B cell (primary cell): ENCODE measurements at regions not wholly inside any gene's neighbourhood (a gene's known extent, or its start where the extent isn't known, plus 50 kb on each side); places are given as distances from the start of the nearest gene placed in this dataset.

ENCODE experiments used
- ATAC-seq: fragments of 200-7000 bp; cut with Tn5 transposase; one replicate; pipeline ENCODE4 v1.10.0; 2021; ENCODE audit warnings: low read depth, mild to moderate bottlenecking, moderate number of reproducible peaks, moderate library complexity
- CTCF ChIA-PET: fragments of 350-600 bp; sonication (Branson Sonifier 250); formaldehyde crosslinking; loops from one replicate; lab custom pipeline; 2021; ENCODE audit warnings: antibody characterized with exemption, inconsistent platforms; lab: Charles Lee
- POLR2A ChIA-PET: fragments of 350-600 bp; sonication (Branson Sonifier 250); formaldehyde crosslinking; loops from one replicate; lab custom pipeline; 2021; ENCODE audit warnings: antibody characterized with exemption; lab: Charles Lee
- DNase-seq: peaks from one replicate; pipeline ENCODE4 v3.0.0; 2013
- H2AFZ ChIP-seq: 2 replicates; pipeline ENCODE4 v1.6.1; 2012; ENCODE audit warnings: mild to moderate bottlenecking, low read depth, low read length; ENCODE audit not compliant: insufficient read depth, poor library complexity, severe bottlenecking
- H3K27ac ChIP-seq, 2 donors: 1 replicate in 1 of 2; 2 replicates in 1 of 2; pipeline ENCODE4 v1.5.1; 2012 to 2013; ENCODE audit warnings: low read length in 2 of 2, mild to moderate bottlenecking in 2 of 2, moderate library complexity in 1 of 2
- H3K27me3 ChIP-seq, 4 experiments: fragments of 200-600 bp in 1 of 4; sonication (generic) in 1 of 4; replicated peaks in 1 of 4; 1 replicate in 2 of 4; 2 replicates in 2 of 4; pipeline versions ENCODE4 v1.6.1 to v1.7.0; 2013 to 2016; ENCODE audit warnings: low read length in 3 of 4, mild to moderate bottlenecking in 2 of 4, mixed read lengths in 1 of 4, moderate library complexity in 1 of 4; ENCODE audit not compliant: insufficient read depth in 4 of 4, control insufficient read depth in 3 of 4; ENCODE audit errors: control extremely low read depth in 1 of 4
- H3K36me3 ChIP-seq, 2 experiments: replicated peaks in 1 of 2; 1 replicate in 1 of 2; 2 replicates in 1 of 2; pipeline versions ENCODE4 v1.6.1 to v1.7.1; 2013; ENCODE audit warnings: low read length in 1 of 2; ENCODE audit not compliant: insufficient read depth in 2 of 2, control insufficient read depth in 1 of 2; ENCODE audit errors: control extremely low read depth in 1 of 2, extremely low read depth in 1 of 2
- H3K4me1 ChIP-seq, 2 donors: fragments of 200-600 bp in 1 of 2; sonication (generic) in 1 of 2; 1 replicate in 1 of 2; 2 replicates in 1 of 2; pipeline versions ENCODE4 v1.5.1 to v1.6.1; 2013 to 2017; ENCODE audit warnings: low read length in 2 of 2; ENCODE audit not compliant: control insufficient read depth in 2 of 2, insufficient read depth in 2 of 2
- H3K4me2 ChIP-seq: replicated peaks from 2 replicates; pipeline ENCODE3; 2012; ENCODE audit warnings: mild to moderate bottlenecking, low read depth, low read length; ENCODE audit not compliant: poor library complexity, severe bottlenecking
- H3K4me3 ChIP-seq, 5 experiments: fragments of 200-600 bp in 1 of 5; sonication (generic) in 1 of 5; 1 replicate in 3 of 5; 2 replicates in 2 of 5; pipeline versions ENCODE4 v1.5.1 to v1.7.0; 2011 to 2016; ENCODE audit warnings: low read length in 4 of 5, mild to moderate bottlenecking in 4 of 5, low read depth in 2 of 5, control low read depth in 1 of 5, moderate library complexity in 1 of 5; ENCODE audit not compliant: insufficient read depth in 1 of 5; ENCODE audit errors: control extremely low read depth in 1 of 5, extremely low read depth in 1 of 5
- H3K79me2 ChIP-seq: fragments of 200-600 bp; sonication (generic); one replicate; pipeline ENCODE4 v1.6.0; 2016; ENCODE audit warnings: low read length; ENCODE audit not compliant: control insufficient read depth, insufficient read depth
- H3K9ac ChIP-seq: fragments of 200-600 bp; sonication (generic); 2 replicates; pipeline ENCODE4 v1.6.1; 2017; ENCODE audit warnings: mild to moderate bottlenecking, low read length, moderate library complexity
- H3K9me3 ChIP-seq, 3 donors: one replicate each; pipeline versions ENCODE4 v1.6.1 to v1.7.1; 2013; ENCODE audit warnings: low read length in 2 of 3; ENCODE audit not compliant: control insufficient read depth in 2 of 3, insufficient read depth in 1 of 3; ENCODE audit errors: control extremely low read depth in 1 of 3
- H4K20me1 ChIP-seq: 2 replicates; pipeline ENCODE4 v1.6.0; 2012; ENCODE audit warnings: mild to moderate bottlenecking, low read length; ENCODE audit not compliant: insufficient read depth, control insufficient read depth, poor library complexity, severe bottlenecking
- H3K27ac Mint-ChIP-seq: one replicate; pipeline ENCODE4 v1.8.0; 2021; ENCODE audit warnings: mixed read lengths
- H3K27me3 Mint-ChIP-seq: one replicate; pipeline ENCODE4 v1.8.0; 2021; ENCODE audit warnings: mixed read lengths
- H3K4me1 Mint-ChIP-seq: one replicate; pipeline ENCODE4 v1.8.0; 2021; ENCODE audit warnings: mixed read lengths
- H3K4me3 Mint-ChIP-seq: one replicate; pipeline ENCODE4 v1.8.0; 2021; ENCODE audit warnings: mixed read lengths
- H3K9me3 Mint-ChIP-seq: one replicate; pipeline ENCODE4 v1.8.0; 2022; ENCODE audit warnings: mixed read lengths; ENCODE audit not compliant: insufficient read depth
- CTCF ChIP-seq: fragments of 200-600 bp; IDR thresholded peaks from one replicate; pipeline ENCODE4 v1.8.0; 2022; ENCODE audit warnings: antibody characterized with exemption, mild to moderate bottlenecking
- EZH2 ChIP-seq: IDR thresholded peaks from 2 replicates; pipeline ENCODE4 v1.6.1; 2012; ENCODE audit warnings: borderline replicate concordance, low read depth, mild to moderate bottlenecking, moderate library complexity, low read length; ENCODE audit not compliant: insufficient read depth, poor library complexity, severe bottlenecking
- WGBS: methylation state at CpG from one replicate; pipeline ENCODE4 v1.1.5; 2013; ENCODE audit warnings: missing lambda C conversion rate; ENCODE audit not compliant: insufficient coverage; 5-methylcytosine and 5-hydroxymethylcytosine counted together
- intact Hi-C: fragments of 100-400 bp; cut with micrococcal nuclease; formaldehyde crosslinking; loops from one replicate; pipeline ENCODE4 v1.10.0; 2022

GRCh38 chr2:64769392-64770044 is 115.8 kb upstream of the SERTAD2 start:
- Mint-ChIP-seq H3K9me3 (no peaks in the 10 kb centered on the region), H3K27ac (no peak overlapping the region), H3K27me3 (no peaks in the 10 kb centered on the region), H3K4me3 (no peak overlapping the region), H3K4me1 (peaks cover 21% of the 10 kb centered on the region)
- Histone ChIP-seq H4K20me1 (no peaks in the 10 kb centered on the region), H3K27ac (no peak overlapping the region), H3K4me1 (peaks cover 13% of the 10 kb centered on the region in 2 donors), H3K79me2 (no peaks in the 10 kb centered on the region), H2AFZ (no peak overlapping the region), H3K36me3 (no peaks in the 10 kb centered on the region), H3K4me2 (no peak overlapping the region), H3K9ac (no peak overlapping the region), H3K9me3 (peaks cover 0 to 3% (median 0%) of the 10 kb centered on the region in 3 donors), H3K4me3 (no peak overlapping the region), H3K27me3 (no peaks in the 10 kb centered on the region)
- ChIA-PET POLR2A (interaction anchor here (0.7 to 1.5 kb wide), 3 partner anchors 18 to 117 kb away, joined by 3 to 4 read pairs (median 3); partner anchors contain the start of gene SERTAD2), CTCF (interaction anchor here (1.3 to 1.8 kb wide), 2 partner anchors 117 to 123 kb away, joined by 3 to 6 read pairs; no protein-coding TSS in a partner anchor)
- no peak for ATAC-seq
- TF ChIP-seq EZH2 (no peak), CTCF (no peak)
- intact Hi-C loops, result loop anchor here (5.0 to 10.0 kb wide), 2 partner anchors 263 to 625 kb away; partner anchors contain the start of gene PELI1
- no peak for DNase-seq
- 96% methylated on average over 2 of the region's 6 CpGs for WGBS

DNA sequence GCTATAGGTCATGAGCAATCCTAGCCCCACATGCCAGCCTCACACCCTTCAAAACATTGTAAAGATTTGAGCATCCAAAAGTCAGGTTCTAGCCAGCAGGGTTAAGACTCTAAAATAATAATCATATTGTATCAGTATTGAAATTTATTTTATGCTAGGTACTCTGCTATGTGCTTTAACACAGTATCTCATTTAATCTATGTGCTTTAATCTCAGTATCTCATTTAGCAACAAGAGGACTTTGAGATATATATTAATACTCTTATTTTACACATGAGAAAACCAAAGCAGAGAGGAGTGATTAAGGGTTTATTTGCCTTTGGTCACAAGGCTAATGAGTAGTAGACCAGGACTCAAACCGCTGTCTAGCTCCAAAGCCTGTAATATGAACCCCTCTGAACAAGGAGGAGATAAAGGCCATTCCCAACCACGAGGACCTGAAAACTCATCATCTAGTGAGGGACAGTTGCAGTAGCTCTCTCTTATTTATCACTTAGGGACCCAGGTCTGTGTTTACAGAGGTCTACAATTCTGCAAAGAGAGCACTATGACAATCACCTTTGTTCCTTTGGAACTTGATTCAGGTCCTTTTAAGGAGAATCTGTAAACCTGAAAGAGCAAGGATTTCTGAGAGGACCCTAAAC is 116.5 kb upstream of the SERTAD2 start:
- no peaks in the 10 kb centered on the region for H3K9me3 Mint-ChIP-seq
- Histone ChIP-seq H3K36me3 (no peaks in the 10 kb centered on the region), H3K27ac (no peak overlapping the region), H3K9ac (no peak overlapping the region), H4K20me1 (no peaks in the 10 kb centered on the region), H3K4me2 (no peak overlapping the region), H3K4me1 (peaks cover 13% of the 10 kb centered on the region in 2 donors), H2AFZ (no peak overlapping the region), H3K27me3 (no peaks in the 10 kb centered on the region), H3K79me2 (no peaks in the 10 kb centered on the region), H3K9me3 (peaks cover 0 to 7% (median 2%) of the 10 kb centered on the region in 3 donors), H3K4me3 (no peak overlapping the region)
- H3K27ac Mint-ChIP-seq, result peak overlapping the region; percentile 27
- no peak for TF ChIP-seq EZH2
- TF ChIP-seq CTCF, result no peak
- 100% methylated on average over 1 of the region's 2 CpGs for WGBS
- peaks cover 21% of the 10 kb centered on the region for H3K4me1 Mint-ChIP-seq
- CTCF ChIA-PET, result interaction anchor here (1.3 to 1.8 kb wide), 3 partner anchors 47 to 124 kb away, joined by 3 to 6 read pairs (median 3); no protein-coding TSS in a partner anchor
- POLR2A ChIA-PET, result interaction anchor here (1.0 to 1.5 kb wide), 2 partner anchors 19 to 116 kb away, joined by 3 read pairs; partner anchors contain the start of gene SERTAD2
- ATAC-seq (no peak), DNase-seq (no peak)
- no peak overlapping the region for H3K4me3 Mint-ChIP-seq
- intact Hi-C loops, result no loop called here
- no peaks in the 10 kb centered on the region for H3K27me3 Mint-ChIP-seq
